ENCODE measurements at regions not wholly inside any gene's neighbourhood (a gene's known extent, or its start where the extent isn't known, plus 50 kb on each side); places are given as distances from the start of the nearest gene placed in this dataset.
"Not testable (repeated sequence)": the region's sequence is repeated elsewhere in the genome, so short reads cannot be mapped to it uniquely, and the experiment has no call there.

DNA sequence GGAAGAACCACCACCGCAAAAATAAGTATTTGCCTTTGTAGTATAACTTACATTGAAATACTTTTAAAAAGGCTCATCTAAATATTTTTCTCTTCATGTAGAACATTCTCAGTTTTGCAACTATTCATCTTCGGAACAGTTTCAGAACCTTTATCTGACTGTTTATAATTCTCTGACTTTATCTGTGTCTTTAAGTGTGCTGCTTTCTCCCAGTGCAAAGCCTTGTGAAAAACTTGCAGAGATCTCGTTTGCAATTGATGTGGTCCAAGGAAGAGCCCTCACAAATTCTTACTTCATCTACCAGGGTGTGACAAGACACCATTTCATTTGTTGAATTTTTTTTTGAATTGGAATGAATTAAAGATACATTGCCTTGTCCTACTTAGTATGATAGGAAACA is 186.4 kb downstream of the DKK1 start:
- ChIA-PET POLR2A (no interaction called here), CTCF (no interaction called here)
- no peak overlapping the region for H3K4me3 Mint-ChIP-seq
- H3K9me3 Mint-ChIP-seq, result peaks cover 15% of the 10 kb centered on the region
- no peak for DNase-seq
- no peak overlapping the region for H3K27ac Mint-ChIP-seq
- H3K36me3 Mint-ChIP-seq (ENCODE audit: low read depth), result no peaks in the 10 kb centered on the region
- H3K4me1 Mint-ChIP-seq, result no peaks in the 10 kb centered on the region
- no peaks in the 10 kb centered on the region for H3K27me3 Mint-ChIP-seq

DNA sequence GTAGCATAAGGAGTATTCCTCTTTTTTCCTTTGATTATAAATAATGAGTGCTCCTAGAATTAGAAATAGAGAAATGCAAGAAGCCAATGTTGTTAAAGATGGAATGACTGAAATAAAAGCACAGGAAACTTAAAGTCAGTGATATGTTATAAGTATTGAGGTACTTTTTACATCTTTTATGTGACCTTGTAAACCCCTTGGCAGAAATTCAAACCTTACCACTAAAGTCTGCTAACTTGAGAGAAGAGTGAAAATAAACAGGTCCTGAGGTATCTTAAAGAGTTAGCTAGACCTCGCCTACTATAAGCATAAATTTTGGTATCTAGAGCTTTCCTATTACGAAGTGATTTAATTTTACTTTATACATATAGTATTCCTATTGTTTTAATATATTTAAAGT is 188.2 kb downstream of the DKK1 start:
- POLR2A ChIA-PET, result no interaction called here
- H3K4me3 Mint-ChIP-seq, result no peak overlapping the region
- H3K36me3 Mint-ChIP-seq (ENCODE audit: low read depth), result no peaks in the 10 kb centered on the region
- no peaks in the 10 kb centered on the region for H3K27me3 Mint-ChIP-seq
- CTCF ChIA-PET, result interaction anchor here (0.5 kb wide), 1 partner anchor 17 kb away, joined by 3 read pairs; no protein-coding TSS in a partner anchor
- no peak overlapping the region for H3K27ac Mint-ChIP-seq
- H3K4me1 Mint-ChIP-seq, result no peaks in the 10 kb centered on the region
- H3K9me3 Mint-ChIP-seq, result peaks cover 15% of the 10 kb centered on the region
- no peak for DNase-seq

DNA sequence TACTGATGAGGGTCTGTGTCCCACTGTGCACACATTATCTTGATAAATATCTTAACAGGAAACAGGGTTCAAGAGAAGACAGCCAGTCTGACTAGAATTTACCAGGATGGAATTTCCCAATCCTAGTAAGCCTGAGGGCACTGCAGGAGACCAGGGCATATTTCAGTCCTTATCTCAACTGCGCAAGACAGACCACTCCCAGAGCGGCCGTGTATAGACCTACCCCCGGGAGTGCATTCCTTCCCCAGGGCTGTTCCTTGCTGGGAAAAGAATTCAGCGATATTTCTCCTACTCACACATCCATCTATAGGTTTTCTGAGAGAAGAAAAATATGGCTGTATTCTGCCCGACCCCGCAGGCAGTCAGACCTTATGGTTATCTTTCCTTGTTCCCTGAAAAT is 191.3 kb downstream of the DKK1 start:
- H3K36me3 Mint-ChIP-seq (ENCODE audit: low read depth); H3K4me1 Mint-ChIP-seq; DNase-seq; POLR2A ChIA-PET; H3K27ac Mint-ChIP-seq; H3K27me3 Mint-ChIP-seq; H3K4me3 Mint-ChIP-seq; CTCF ChIA-PET: not testable (repeated sequence)
- H3K9me3 Mint-ChIP-seq, result peaks cover 11% of the 10 kb centered on the region

DNA sequence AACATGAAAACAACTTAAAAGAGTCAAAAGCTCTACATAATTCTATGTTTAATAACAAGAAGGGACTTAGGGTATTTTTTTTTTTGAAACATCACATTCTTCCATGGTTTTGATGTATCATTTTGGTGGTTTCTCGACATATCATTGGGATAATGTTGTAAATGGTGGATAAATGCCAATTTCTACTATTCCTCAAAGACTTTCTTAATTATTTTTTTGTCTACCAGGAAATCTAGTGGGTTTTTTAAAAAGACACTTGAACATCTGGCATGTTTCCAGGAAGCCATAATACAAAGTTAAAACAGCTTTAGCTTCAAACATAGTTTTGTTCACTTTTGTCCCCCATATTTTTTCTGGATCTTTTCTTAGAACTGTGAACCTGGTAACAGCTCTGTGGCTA is 200.4 kb downstream of the DKK1 start:
- no peaks in the 10 kb centered on the region for H3K27me3 Mint-ChIP-seq
- ChIA-PET CTCF (no interaction called here), POLR2A (no interaction called here)
- DNase-seq, result no peak
- H3K36me3 Mint-ChIP-seq (ENCODE audit: low read depth), result no peaks in the 10 kb centered on the region
- no peaks in the 10 kb centered on the region for H3K4me1 Mint-ChIP-seq
- H3K27ac Mint-ChIP-seq, result no peak overlapping the region
- H3K4me3 Mint-ChIP-seq, result no peak overlapping the region
- peaks cover 6% of the 10 kb centered on the region for H3K9me3 Mint-ChIP-seq

DNA sequence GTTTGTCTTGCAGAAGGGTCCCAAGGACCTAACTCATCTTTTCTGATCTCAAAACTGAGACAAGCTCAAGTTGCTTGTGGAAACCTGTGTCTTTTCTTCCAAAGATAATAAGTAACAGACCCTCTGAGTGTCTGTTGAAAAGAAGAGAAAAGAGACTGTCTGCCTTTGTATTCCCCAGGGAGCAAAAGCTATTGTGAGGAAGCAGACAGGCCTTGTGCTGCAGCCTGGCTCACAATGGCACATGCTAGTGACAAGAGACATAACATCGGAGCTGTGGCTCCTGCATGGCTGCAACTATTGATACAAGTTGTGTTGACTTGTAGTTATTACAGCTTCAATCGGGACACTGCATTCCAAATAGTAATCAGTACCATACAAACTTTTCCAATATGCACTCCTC is 202.9 kb downstream of the DKK1 start:
- peaks cover 3% of the 10 kb centered on the region for H3K9me3 Mint-ChIP-seq
- DNase-seq, result no peak
- CTCF ChIA-PET, result no interaction called here
- no peaks in the 10 kb centered on the region for H3K4me1 Mint-ChIP-seq
- no peaks in the 10 kb centered on the region for H3K36me3 Mint-ChIP-seq (ENCODE audit: low read depth)
- no peak overlapping the region for H3K27ac Mint-ChIP-seq
- no peak overlapping the region for H3K4me3 Mint-ChIP-seq
- POLR2A ChIA-PET, result no interaction called here
- no peaks in the 10 kb centered on the region for H3K27me3 Mint-ChIP-seq

DNA sequence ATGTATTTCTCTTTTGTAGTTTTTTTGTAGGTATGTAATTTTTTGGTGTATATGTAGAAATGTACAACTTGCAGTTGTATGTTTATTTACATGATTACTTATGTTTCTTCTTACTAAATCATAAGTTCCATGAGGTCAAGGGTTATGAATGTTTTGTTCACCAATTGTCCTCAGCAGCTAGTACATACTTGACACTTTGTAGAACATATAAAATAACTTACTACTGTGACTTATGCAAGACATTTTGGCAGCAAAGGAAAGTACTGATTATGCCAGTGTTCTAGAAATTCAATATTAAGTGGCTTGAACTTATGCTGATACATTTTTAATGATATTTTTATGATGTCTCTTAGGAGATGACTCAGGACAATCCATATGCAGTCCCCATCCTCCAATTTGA is 209.6 kb downstream of the DKK1 start:
- H3K27me3 Mint-ChIP-seq, result no peaks in the 10 kb centered on the region
- no peak overlapping the region for H3K4me3 Mint-ChIP-seq
- ChIA-PET POLR2A (no interaction called here), CTCF (no interaction called here)
- DNase-seq, result no peak
- H3K36me3 Mint-ChIP-seq (ENCODE audit: low read depth), result no peaks in the 10 kb centered on the region
- H3K4me1 Mint-ChIP-seq, result no peaks in the 10 kb centered on the region
- H3K9me3 Mint-ChIP-seq, result no peaks in the 10 kb centered on the region
- H3K27ac Mint-ChIP-seq, result no peak overlapping the region

DNA sequence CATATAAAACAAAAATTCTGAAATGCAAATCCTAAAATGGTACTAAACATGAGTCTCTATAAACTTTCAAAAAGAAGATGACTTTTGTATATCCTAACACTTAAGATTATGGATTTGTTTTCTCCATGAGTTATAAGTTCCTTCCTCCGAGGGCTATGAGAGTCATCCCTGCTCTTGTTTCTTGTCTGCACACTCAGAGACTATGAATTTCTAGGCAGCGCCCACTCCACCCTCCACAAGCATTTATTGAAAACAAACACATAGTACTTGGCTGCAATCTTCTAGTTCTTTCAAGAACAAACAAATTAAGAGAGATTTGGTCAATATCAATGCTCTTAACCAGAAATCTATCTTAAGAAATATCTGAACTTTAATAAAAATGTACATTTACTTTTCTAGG is 211.7 kb downstream of the DKK1 start:
- H3K27ac Mint-ChIP-seq, result no peak overlapping the region
- ChIA-PET POLR2A (no interaction called here), CTCF (no interaction called here)
- H3K4me1 Mint-ChIP-seq, result no peaks in the 10 kb centered on the region
- no peaks in the 10 kb centered on the region for H3K27me3 Mint-ChIP-seq
- no peak for DNase-seq
- no peaks in the 10 kb centered on the region for H3K36me3 Mint-ChIP-seq (ENCODE audit: low read depth)
- H3K9me3 Mint-ChIP-seq, result peaks cover 3% of the 10 kb centered on the region
- H3K4me3 Mint-ChIP-seq, result no peak overlapping the region

DNA sequence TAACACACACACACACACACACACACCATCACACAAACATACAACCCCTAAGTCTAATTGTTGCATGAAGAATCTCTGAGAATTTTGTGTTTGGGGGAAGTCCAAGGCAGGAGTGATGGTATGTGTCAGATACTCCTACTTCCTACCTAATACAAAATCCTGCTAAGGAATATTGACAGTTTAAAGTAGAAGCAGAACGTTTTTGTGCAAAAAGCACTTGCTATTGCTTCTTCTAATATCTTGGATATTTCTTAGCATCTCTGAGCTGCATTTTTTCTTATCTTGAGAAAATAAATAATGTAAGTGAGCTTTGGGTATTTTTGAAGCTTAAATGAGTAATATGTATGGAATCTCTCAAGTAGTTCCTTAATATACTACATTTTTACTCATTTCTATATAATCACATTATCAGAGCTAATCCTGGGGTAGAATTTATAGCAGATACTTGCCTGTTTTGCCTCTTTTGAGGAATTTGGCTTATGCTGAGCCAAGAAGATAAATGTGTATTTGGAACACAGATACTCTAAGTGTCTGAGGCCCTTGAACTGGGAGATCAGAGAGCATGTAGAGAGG is 212.3 kb downstream of the DKK1 start:
- no peaks in the 10 kb centered on the region for H3K27me3 Mint-ChIP-seq
- CTCF ChIA-PET, result no interaction called here
- no peak overlapping the region for H3K27ac Mint-ChIP-seq
- POLR2A ChIA-PET, result no interaction called here
- no peaks in the 10 kb centered on the region for H3K4me1 Mint-ChIP-seq
- DNase-seq, result no peak
- H3K36me3 Mint-ChIP-seq (ENCODE audit: low read depth), result no peaks in the 10 kb centered on the region
- H3K9me3 Mint-ChIP-seq, result peaks cover 3% of the 10 kb centered on the region
- H3K4me3 Mint-ChIP-seq, result no peak overlapping the region

DNA sequence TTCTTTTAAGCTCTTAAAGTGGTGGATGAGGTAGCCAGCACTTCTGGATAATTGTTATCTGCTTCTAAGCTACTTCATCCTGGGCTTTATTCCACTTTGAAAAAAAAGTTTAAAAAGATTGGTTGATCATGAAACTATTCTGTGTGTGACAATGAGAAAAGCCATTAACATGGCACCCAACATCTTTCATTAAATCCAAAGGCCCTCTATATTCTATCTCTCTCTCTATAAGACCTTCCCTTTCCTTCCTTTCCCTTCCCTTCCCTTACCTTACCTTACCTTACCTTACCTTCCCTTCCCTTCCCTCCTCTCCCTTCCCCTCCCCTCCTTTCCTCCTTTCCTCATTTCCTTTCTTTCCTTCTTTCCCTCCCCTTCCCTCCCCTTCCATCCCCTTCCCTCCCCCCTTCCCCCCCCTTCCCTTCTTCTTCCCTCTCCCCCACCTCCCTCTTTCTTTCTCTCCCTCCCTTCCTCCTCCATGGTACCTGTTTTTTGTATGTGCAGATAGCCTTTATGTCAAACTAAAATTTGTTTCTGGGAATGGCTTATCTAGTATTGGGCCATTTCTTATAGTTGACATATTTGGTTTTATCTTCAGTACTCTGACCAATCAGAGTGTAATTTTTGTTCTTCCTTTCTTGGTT is 218.7 kb downstream of the DKK1 start:
- H3K36me3 Mint-ChIP-seq (ENCODE audit: low read depth), result no peaks in the 10 kb centered on the region

DNA sequence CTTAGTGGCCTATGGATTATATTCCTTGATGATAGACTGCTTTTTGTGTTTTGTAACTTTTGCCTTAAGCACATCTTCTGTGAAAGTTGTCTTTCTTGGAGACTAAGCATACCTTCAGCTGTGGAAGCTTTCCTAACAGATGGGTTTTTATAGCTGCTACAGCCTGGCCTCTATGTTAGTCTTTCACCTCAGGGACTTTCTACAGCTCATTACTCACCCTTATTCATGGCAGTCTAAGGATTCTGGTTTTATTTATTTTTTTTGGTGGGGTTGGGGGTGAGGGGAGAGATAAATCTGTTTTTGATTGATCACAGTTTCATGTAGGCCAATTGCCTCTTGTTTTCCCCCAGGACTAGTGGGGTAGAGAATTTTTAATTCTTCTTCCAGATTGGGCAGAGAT is 219.9 kb downstream of the DKK1 start:
- Mint-ChIP-seq H3K4me3 (no peak overlapping the region), H3K9me3 (peaks cover 3% of the 10 kb centered on the region), H3K27me3 (no peaks in the 10 kb centered on the region), H3K27ac (no peak overlapping the region), H3K4me1 (no peaks in the 10 kb centered on the region), H3K36me3 (ENCODE audit: low read depth) (no peaks in the 10 kb centered on the region)
- no peak for DNase-seq
- CTCF ChIA-PET, result no interaction called here
- POLR2A ChIA-PET, result no interaction called here

More for the DNA sequence above, 218.7 kb downstream of the DKK1 start:
- DNase-seq, result no peak
- H3K27me3 Mint-ChIP-seq, result no peaks in the 10 kb centered on the region
- H3K4me1 Mint-ChIP-seq, result no peaks in the 10 kb centered on the region
- ChIA-PET POLR2A (no interaction called here), CTCF (no interaction called here)
- H3K27ac Mint-ChIP-seq, result no peak overlapping the region
- H3K4me3 Mint-ChIP-seq, result no peak overlapping the region
- H3K9me3 Mint-ChIP-seq, result peaks cover 3% of the 10 kb centered on the region

DNA sequence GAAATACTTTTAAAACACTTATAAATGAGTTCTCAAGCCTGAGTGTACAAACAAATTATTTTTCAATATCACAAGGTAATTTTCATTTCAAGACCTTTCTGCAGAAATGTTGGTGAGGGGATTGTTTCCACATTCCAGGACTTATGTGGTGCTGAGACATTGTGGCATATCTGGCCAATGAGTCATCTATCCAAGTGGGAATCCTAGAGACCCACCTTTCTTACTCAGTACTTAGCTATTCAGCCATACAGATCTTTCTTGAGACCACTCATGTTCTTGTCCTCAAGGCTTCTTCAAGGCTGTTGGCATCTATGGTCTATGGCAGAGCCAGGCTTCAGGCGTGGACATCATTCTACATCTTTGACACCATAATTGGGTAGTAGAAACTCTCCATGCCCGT is 225.4 kb downstream of the DKK1 start:
- ChIA-PET POLR2A (no interaction called here), CTCF (no interaction called here)
- no peaks in the 10 kb centered on the region for H3K36me3 Mint-ChIP-seq (ENCODE audit: low read depth)
- no peak for DNase-seq
- no peaks in the 10 kb centered on the region for H3K4me1 Mint-ChIP-seq
- no peaks in the 10 kb centered on the region for H3K9me3 Mint-ChIP-seq
- no peak overlapping the region for H3K4me3 Mint-ChIP-seq
- no peaks in the 10 kb centered on the region for H3K27me3 Mint-ChIP-seq
- H3K27ac Mint-ChIP-seq, result no peak overlapping the region

DNA sequence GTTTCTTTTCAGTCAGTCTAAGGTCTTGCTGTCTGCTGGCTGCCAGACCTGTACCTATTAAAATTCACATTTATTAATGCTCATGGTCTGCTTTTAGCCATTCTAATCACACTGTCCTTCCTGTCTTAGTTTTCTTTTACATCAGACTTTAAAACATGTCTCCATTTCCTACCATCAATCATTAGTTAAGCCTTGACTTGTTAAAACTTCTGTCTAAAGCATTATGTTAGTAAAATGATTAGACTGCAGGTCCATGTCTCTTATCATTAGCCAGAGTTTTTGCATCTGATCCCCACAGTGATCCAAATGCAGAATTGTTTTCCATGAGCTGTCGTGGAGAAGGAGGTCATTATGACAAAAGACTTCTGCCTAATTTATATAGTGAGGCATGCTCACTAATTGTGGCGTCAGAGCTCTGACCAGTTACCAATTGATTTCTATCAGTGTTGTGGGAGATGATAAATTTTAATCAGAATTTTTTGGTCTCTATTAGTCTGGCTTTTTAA is 226.5 kb downstream of the DKK1 start:
- no peaks in the 10 kb centered on the region for H3K27me3 Mint-ChIP-seq
- POLR2A ChIA-PET, result no interaction called here
- no peak overlapping the region for H3K4me3 Mint-ChIP-seq
- no peaks in the 10 kb centered on the region for H3K36me3 Mint-ChIP-seq (ENCODE audit: low read depth)
- no peaks in the 10 kb centered on the region for H3K9me3 Mint-ChIP-seq
- H3K4me1 Mint-ChIP-seq, result no peaks in the 10 kb centered on the region
- CTCF ChIA-PET, result no interaction called here
- no peak overlapping the region for H3K27ac Mint-ChIP-seq
- DNase-seq, result no peak

DNA sequence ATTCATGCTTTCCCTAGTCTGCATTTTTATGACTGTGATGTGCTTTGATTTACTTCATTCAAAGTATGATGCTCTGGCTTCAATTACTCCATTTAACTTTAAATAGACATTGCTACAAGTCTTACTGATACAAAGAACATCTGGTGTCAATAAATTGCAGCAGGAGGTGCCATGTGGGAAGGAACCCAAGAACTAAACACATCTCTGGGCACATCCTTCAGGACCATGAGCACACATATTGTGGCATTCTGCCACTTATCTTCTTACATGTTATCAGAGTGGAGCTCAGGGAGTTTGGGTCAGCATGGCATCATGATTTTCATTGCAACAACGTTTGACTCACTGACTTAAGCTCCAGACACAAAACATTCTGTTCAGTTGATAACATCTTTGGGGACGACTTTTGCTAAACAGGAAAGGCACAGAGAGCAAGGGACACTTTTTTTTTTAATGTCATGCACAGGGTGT is 227.0 kb downstream of the DKK1 start:
- Mint-ChIP-seq H3K9me3 (no peaks in the 10 kb centered on the region), H3K4me1 (no peaks in the 10 kb centered on the region), H3K27me3 (no peaks in the 10 kb centered on the region), H3K27ac (no peak overlapping the region), H3K4me3 (no peak overlapping the region), H3K36me3 (ENCODE audit: low read depth) (no peaks in the 10 kb centered on the region)
- POLR2A ChIA-PET, result no interaction called here
- no peak for DNase-seq
- CTCF ChIA-PET, result no interaction called here

DNA sequence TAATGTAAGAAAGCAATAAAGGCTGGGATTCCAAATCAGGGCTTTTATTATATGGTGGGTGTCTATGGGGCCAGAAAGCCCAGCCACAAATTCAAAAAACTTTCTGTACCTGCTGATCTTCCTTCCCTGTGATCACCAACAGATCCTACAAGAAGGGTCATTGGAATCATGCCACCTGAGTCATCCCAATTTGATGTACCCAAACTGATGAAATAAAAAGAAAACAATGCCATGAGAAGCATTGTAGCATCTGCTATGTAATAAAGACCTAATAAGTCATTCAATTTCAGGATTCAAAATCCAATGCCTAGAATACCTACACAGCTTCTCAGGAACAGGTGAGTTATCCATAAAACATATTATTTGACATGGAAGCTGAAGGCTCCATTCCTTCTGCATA is 228.8 kb downstream of the DKK1 start:
- POLR2A ChIA-PET, result no interaction called here
- Mint-ChIP-seq H3K4me3 (no peak overlapping the region), H3K27ac (no peak overlapping the region), H3K27me3 (no peaks in the 10 kb centered on the region), H3K9me3 (no peaks in the 10 kb centered on the region), H3K4me1 (no peaks in the 10 kb centered on the region), H3K36me3 (ENCODE audit: low read depth) (no peaks in the 10 kb centered on the region)
- DNase-seq, result no peak
- CTCF ChIA-PET, result interaction anchor here (0.5 kb wide), 1 partner anchor 980 kb away, joined by 3 read pairs; no protein-coding TSS in a partner anchor
